ENCODE measurements at regions not wholly inside any gene's neighbourhood (a gene's known extent, or its start where the extent isn't known, plus 50 kb on each side); places are given as distances from the start of the nearest gene placed in this dataset.

DNA sequence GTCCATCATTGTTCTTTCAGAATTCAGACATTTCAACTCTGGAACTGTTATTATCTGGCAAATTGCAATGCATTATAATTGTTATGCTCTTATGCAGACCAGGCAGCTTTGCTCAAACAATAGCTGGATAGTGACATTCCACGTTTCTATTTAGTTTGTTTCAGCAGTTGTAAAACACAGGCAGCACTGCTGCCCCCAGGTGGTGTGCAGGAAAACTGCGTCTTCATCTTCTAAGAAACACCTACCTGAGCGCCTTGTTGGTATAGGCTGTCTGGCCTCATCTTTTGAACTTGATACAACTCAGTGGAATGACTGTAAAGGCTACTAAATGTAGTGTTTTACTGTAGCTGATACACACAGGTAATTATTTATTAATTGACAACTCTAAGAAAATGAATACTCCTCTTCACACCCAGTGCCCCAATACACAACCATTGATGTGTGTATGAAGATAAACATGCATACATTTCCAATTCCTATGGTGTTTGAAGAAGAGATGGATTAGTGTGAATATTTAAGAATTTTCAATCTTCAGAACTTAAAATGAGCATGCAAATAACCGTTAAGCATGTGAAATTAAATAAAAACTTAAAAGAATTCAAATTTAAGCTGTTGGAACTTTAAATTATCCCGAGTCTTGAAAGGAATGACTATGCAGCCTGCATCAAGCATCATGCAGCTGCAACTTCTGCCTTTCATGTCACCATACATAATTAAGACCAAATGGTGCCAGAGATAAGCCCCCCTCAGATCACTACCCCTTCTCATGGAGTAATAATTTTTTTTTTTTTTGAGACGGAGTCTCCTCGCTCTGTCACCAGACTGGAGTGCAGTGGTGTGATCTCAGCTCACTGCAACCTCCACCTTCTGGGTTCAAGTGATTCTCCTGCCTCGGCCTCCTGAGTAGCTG lies 85.6 kb downstream of the CD8B2 start:
- Histone ChIP-seq H3K27ac (no peak overlapping the region), H3K36me3 (no peaks in the 10 kb centered on the region), H3K9me3 (no peaks in the 10 kb centered on the region), H3K27me3 (no peaks in the 10 kb centered on the region), H3K4me3 (no peak overlapping the region), H3K4me1 (peaks cover 0 to 17% (median 10%) of the 10 kb centered on the region in 9 donors)
- intact Hi-C loops (cut with DNase I) = loop anchor here in 1 of 10 donors (10.0 kb wide), 1 partner anchor 468 kb away; no protein-coding TSS in a partner anchor
- no peak for DNase-seq
- peak in 8 of 9 donors; percentile 9 to 56 (median 41) for TF ChIP-seq CTCF (IDR thresholded peaks at IDR 0.05)
- 73 to 76% methylated on average over 8 of the region's 8 CpGs for WGBS, 2 donors
- no peak for ATAC-seq

DNA sequence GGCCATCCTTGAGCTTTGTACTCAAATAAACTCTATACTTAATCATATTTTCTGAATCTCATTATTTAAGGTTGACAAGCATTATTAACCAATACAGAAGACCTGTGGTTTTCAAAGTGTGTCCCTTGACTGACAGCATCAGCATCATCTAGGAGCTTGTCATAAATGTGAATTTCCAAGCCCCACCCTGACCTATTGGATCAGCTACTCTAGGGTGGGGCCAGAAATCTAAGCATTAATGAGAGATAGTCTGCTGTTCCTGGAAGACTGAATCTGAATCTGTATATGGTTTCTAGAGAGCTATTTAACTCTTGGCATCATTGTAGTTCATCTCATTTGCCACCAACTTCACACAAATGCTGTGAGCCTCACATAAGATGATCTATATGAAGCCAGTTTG lies 86.6 kb downstream of the CD8B2 start:
- H3K4me1 ChIP-seq = peaks cover 0 to 17% (median 10%) of the 10 kb centered on the region in 9 donors
- no peak for ATAC-seq
- H3K4me3 ChIP-seq = no peak overlapping the region
- no peaks in the 10 kb centered on the region for H3K9me3 ChIP-seq
- intact Hi-C loops (cut with DNase I) = loop anchor here in 1 of 10 donors (10.0 kb wide), 1 partner anchor 469 kb away; no protein-coding TSS in a partner anchor
- no peak for TF ChIP-seq CTCF (IDR thresholded peaks at IDR 0.05)
- no peaks in the 10 kb centered on the region for H3K27me3 ChIP-seq
- no peak overlapping the region for H3K27ac ChIP-seq
- no peak for DNase-seq
- H3K36me3 ChIP-seq = no peaks in the 10 kb centered on the region

DNA sequence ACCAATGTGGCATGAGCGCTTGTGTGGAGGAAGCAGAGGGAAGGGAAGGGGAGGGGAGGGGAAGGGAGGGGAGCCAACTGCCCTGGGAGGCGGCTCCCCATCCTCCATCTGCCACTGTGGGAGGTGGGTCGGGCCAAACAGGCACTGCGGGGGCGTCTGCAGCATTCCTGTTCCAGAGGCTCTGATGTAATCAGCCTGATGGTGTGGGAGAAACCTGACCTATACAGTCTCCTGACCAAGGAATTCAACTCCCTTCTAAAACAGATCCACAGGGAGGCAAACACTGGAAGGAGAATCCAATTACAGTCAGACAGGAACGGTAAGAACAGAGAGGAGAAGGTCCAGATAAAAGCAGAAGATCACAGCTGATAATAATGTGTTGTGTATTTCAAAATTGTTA lies 88.8 kb downstream of the CD8B2 start:
- Histone ChIP-seq H3K9me3 (no peaks in the 10 kb centered on the region), H3K4me1 (peaks cover 0 to 17% (median 11%) of the 10 kb centered on the region in 9 donors), H3K36me3 (no peaks in the 10 kb centered on the region), H3K27me3 (peaks cover 0 to 9% (median 0%) of the 10 kb centered on the region in 7 donors), H3K4me3 (no peak overlapping the region), H3K27ac (peak overlapping the region in 5 of 10 donors; percentile 9 to 70 (median 57))
- DNase-seq (peak; percentile 37 to 46), ATAC-seq (peak; percentile 61 to 90 (median 81))
- 27 to 31% methylated on average over 6 of the region's 6 CpGs for WGBS, 2 donors
- no peak for TF ChIP-seq CTCF (IDR thresholded peaks at IDR 0.05)
- intact Hi-C loops (cut with DNase I) = loop anchor here in 1 of 10 donors (10.0 kb wide), 1 partner anchor 471 kb away; no protein-coding TSS in a partner anchor

DNA sequence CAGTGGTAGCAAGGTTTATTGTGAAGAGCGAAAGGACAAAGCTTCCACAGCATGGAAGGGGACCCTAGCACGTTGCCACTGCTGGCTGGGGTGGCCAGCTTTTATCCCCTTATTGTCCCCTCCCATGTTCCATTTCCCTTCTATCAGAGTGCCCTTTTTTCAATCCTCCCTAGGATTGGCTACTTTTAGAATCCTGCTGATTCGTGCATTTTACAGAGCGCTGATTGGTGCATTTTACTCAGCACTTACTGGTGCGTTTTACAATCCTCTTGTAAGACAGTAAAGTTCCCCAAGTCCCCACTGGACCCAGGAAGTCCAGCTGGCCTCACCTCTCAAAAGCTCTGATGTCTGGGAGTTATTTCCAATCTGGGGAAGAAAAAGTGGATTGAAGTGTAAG lies 90.1 kb downstream of the CD8B2 start:
- Histone ChIP-seq H3K4me3 (no peak overlapping the region), H3K4me1 (peaks cover 0 to 24% (median 16%) of the 10 kb centered on the region in 9 donors), H3K27ac (peak overlapping the region in 3 of 10 donors; percentile 30 to 68 (median 62)), H3K27me3 (peaks cover 0 to 18% (median 0%) of the 10 kb centered on the region in 7 donors), H3K9me3 (no peaks in the 10 kb centered on the region), H3K36me3 (no peaks in the 10 kb centered on the region)
- intact Hi-C loops (cut with DNase I) = loop anchor here in 1 of 10 donors (10.0 kb wide), 1 partner anchor 472 kb away; no protein-coding TSS in a partner anchor
- ATAC-seq (no peak), DNase-seq (no peak)
- TF ChIP-seq CTCF (IDR thresholded peaks at IDR 0.05) = no peak
- WGBS, 2 donors = 94 to 96% methylated on average over 5 of the region's 5 CpGs

Data from heart right ventricle (tissue), 16 donors.